Caco-2 (cell line): ENCODE measurements at regions not wholly inside any gene's neighbourhood (a gene's known extent, or its start where the extent isn't known, plus 50 kb on each side); places are given as distances from the start of the nearest gene placed in this dataset.

Experiments used
- BruUV-seq: library from RNA; stranded (reverse); fragments of 400-500 nt; replicated peaks from 2 replicates; lab custom pipeline; 2021; lab: Mats Ljungman, UMichigan
- CTCF ChIA-PET: fragments of 300-600 bp; sonication (Branson Sonifier 250); formaldehyde crosslinking; loops from one replicate; lab custom pipeline; 2022; ENCODE audit warnings: antibody characterized with exemption; lab: Charles Lee
- POLR2A ChIA-PET: fragments of 300-600 bp; sonication (Branson Sonifier 250); formaldehyde crosslinking; loops from one replicate; lab custom pipeline; 2022; ENCODE audit warnings: antibody characterized with exemption; lab: Charles Lee
- DNase-seq, 2 experiments: peaks; one replicate each; pipeline versions ENCODE4 v3.0.0 to v3.0.0-alpha.2; 2020 to 2022
- H3K27me3 ChIP-seq: replicated peaks from 2 replicates; pipeline ENCODE4 v1.6.0; 2011; ENCODE audit warnings: low read length; ENCODE audit not compliant: control insufficient read depth, insufficient read depth
- H3K36me3 ChIP-seq: 2 replicates; pipeline ENCODE4 v1.5.1; 2011; ENCODE audit warnings: low read length; ENCODE audit not compliant: control insufficient read depth, insufficient read depth
- H3K4me1 ChIP-seq: fragments of 250-450 bp; sonication (Bioruptor Pico); 2 replicates; pipeline ENCODE4 v1.5.1; 2020; ENCODE audit warnings: mild to moderate bottlenecking
- H3K4me3 ChIP-seq: 2 replicates; pipeline ENCODE4 v1.5.1; 2011; ENCODE audit warnings: low read depth, mild to moderate bottlenecking, control low read depth, low read length
- H3K9me3 ChIP-seq: fragments of 250-450 bp; sonication (Bioruptor Pico); 2 replicates; pipeline ENCODE4 v1.5.1; 2020; ENCODE audit warnings: mild to moderate bottlenecking, moderate library complexity
- H3K27ac Mint-ChIP-seq: one replicate; pipeline ENCODE4 v1.8.0; 2022; ENCODE audit warnings: mixed read lengths; ENCODE audit not compliant: unreplicated experiment
- H3K27me3 Mint-ChIP-seq: one replicate; pipeline ENCODE4 v1.8.0; 2022; ENCODE audit warnings: mixed read lengths; ENCODE audit not compliant: insufficient read depth, unreplicated experiment
- H3K36me3 Mint-ChIP-seq: one replicate; pipeline ENCODE4 v1.8.0; 2022; ENCODE audit warnings: mild to moderate bottlenecking, mixed read lengths; ENCODE audit not compliant: insufficient read depth, unreplicated experiment
- H3K4me1 Mint-ChIP-seq: one replicate; pipeline ENCODE4 v1.8.0; 2022; ENCODE audit warnings: low read depth, mixed read lengths; ENCODE audit not compliant: unreplicated experiment
- H3K4me3 Mint-ChIP-seq: one replicate; pipeline ENCODE4 v1.8.0; 2022; ENCODE audit warnings: mild to moderate bottlenecking, moderate library complexity, mixed read lengths; ENCODE audit not compliant: unreplicated experiment
- H3K9me3 Mint-ChIP-seq: one replicate; pipeline ENCODE4 v1.8.0; 2022; ENCODE audit warnings: mixed read lengths; ENCODE audit not compliant: unreplicated experiment
- intact Hi-C: fragments of 100-400 bp; cut with micrococcal nuclease; formaldehyde crosslinking; loops from one replicate; pipeline ENCODE4 v1.10.0; 2022; ENCODE audit not compliant: unreplicated experiment
- TF ChIP-seq, protein P1 (sequence below), 2 experiments: fragments of 200-600 bp in 1 of 2; IDR thresholded peaks; 1 replicate in 1 of 2; 2 replicates in 1 of 2; pipeline versions ENCODE4 v1.5.1 to v1.8.0; 2011 to 2022; ENCODE audit warnings: antibody characterized with exemption in 1 of 2, control low read depth in 1 of 2, inconsistent platforms in 1 of 2, low read depth in 1 of 2, low read length in 1 of 2, mild to moderate bottlenecking in 1 of 2, moderate library complexity in 1 of 2; ENCODE audit not compliant: insufficient read depth in 1 of 2, severe bottlenecking in 1 of 2, unreplicated experiment in 1 of 2

DNA sequence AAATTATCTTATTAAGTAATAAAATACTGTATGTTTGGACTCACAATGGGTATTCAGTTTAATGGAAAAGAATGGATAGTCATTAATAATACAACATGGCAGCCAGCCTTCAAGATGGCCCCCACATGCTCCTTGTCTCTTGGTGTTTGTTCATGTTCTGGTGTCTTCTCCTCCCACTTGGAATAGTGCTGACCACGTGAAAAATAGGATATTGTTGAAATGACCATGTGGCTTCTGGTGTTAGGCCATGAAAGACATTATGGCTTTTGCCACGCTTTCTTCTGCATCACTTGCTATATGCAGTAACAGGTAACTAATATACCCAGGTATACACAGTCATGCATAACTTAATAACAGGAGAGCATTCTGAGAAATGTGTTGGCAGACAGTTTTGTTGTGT is 341.0 kb downstream of the KCNJ2 start:
- H3K27me3 ChIP-seq, result no peaks in the 10 kb centered on the region
- TF ChIP-seq, protein P1, sequence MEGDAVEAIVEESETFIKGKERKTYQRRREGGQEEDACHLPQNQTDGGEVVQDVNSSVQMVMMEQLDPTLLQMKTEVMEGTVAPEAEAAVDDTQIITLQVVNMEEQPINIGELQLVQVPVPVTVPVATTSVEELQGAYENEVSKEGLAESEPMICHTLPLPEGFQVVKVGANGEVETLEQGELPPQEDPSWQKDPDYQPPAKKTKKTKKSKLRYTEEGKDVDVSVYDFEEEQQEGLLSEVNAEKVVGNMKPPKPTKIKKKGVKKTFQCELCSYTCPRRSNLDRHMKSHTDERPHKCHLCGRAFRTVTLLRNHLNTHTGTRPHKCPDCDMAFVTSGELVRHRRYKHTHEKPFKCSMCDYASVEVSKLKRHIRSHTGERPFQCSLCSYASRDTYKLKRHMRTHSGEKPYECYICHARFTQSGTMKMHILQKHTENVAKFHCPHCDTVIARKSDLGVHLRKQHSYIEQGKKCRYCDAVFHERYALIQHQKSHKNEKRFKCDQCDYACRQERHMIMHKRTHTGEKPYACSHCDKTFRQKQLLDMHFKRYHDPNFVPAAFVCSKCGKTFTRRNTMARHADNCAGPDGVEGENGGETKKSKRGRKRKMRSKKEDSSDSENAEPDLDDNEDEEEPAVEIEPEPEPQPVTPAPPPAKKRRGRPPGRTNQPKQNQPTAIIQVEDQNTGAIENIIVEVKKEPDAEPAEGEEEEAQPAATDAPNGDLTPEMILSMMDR (IDR thresholded peaks at IDR 0.05; ENCODE audit: insufficient read depth in 1 of 2, low read depth in 1 of 2, low read length in 1 of 2, severe bottlenecking in 1 of 2, unreplicated experiment in 1 of 2), result no peak
- H3K9me3 ChIP-seq, result no peaks in the 10 kb centered on the region
- BruUV-seq, result no TSS peak
- H3K4me3 ChIP-seq, result no peak overlapping the region
- H3K4me1 ChIP-seq, result no peaks in the 10 kb centered on the region
- H3K4me3 Mint-ChIP-seq, result no peak overlapping the region
- H3K27me3 Mint-ChIP-seq, result no peaks in the 10 kb centered on the region
- DNase-seq, result no peak
- H3K27ac Mint-ChIP-seq, result no peak overlapping the region
- H3K4me1 Mint-ChIP-seq, result no peaks in the 10 kb centered on the region
- no peaks in the 10 kb centered on the region for H3K36me3 Mint-ChIP-seq
- intact Hi-C loops, result no loop called here
- no peaks in the 10 kb centered on the region for H3K9me3 Mint-ChIP-seq
- ChIA-PET POLR2A (no interaction called here), CTCF (no interaction called here)
- no peaks in the 10 kb centered on the region for H3K36me3 ChIP-seq

GRCh38 chr17:70517816-70518215 is 348.5 kb downstream of the KCNJ2 start:
- no TSS peak for BruUV-seq
- H3K27me3 Mint-ChIP-seq, result no peaks in the 10 kb centered on the region
- no peaks in the 10 kb centered on the region for H3K27me3 ChIP-seq
- H3K36me3 ChIP-seq, result no peaks in the 10 kb centered on the region
- intact Hi-C loops, result no loop called here
- ChIA-PET POLR2A (no interaction called here), CTCF (no interaction called here)
- TF ChIP-seq, protein P1 (IDR thresholded peaks at IDR 0.05; ENCODE audit: insufficient read depth in 1 of 2, low read depth in 1 of 2, low read length in 1 of 2, severe bottlenecking in 1 of 2, unreplicated experiment in 1 of 2), result no peak
- no peak overlapping the region for H3K4me3 Mint-ChIP-seq
- H3K36me3 Mint-ChIP-seq, result no peaks in the 10 kb centered on the region
- no peak overlapping the region for H3K4me3 ChIP-seq
- no peaks in the 10 kb centered on the region for H3K9me3 Mint-ChIP-seq
- DNase-seq, result no peak
- no peaks in the 10 kb centered on the region for H3K9me3 ChIP-seq
- H3K27ac Mint-ChIP-seq, result no peak overlapping the region
- H3K4me1 ChIP-seq, result peaks cover 12% of the 10 kb centered on the region
- H3K4me1 Mint-ChIP-seq, result peaks cover 20% of the 10 kb centered on the region

GRCh38 chr17:70519300-70519699 is 350.0 kb downstream of the KCNJ2 start:
- H3K36me3 ChIP-seq, result no peaks in the 10 kb centered on the region
- intact Hi-C loops, result no loop called here
- Mint-ChIP-seq H3K27me3 (no peaks in the 10 kb centered on the region), H3K4me3 (no peak overlapping the region), H3K36me3 (no peaks in the 10 kb centered on the region), H3K4me1 (peaks cover 20% of the 10 kb centered on the region), H3K9me3 (no peaks in the 10 kb centered on the region), H3K27ac (no peak overlapping the region)
- ChIA-PET CTCF (no interaction called here), POLR2A (no interaction called here)
- H3K4me3 ChIP-seq, result no peak overlapping the region
- no peak for DNase-seq
- no TSS peak for BruUV-seq
- H3K4me1 ChIP-seq, result peaks cover 15% of the 10 kb centered on the region
- no peaks in the 10 kb centered on the region for H3K9me3 ChIP-seq
- no peaks in the 10 kb centered on the region for H3K27me3 ChIP-seq
- TF ChIP-seq, protein P1 (IDR thresholded peaks at IDR 0.05; ENCODE audit: insufficient read depth in 1 of 2, low read depth in 1 of 2, low read length in 1 of 2, severe bottlenecking in 1 of 2, unreplicated experiment in 1 of 2), result no peak
